ENCODE measurements at regions not wholly inside any gene's neighbourhood (a gene's known extent, or its start where the extent isn't known, plus 50 kb on each side); places are given as distances from the start of the nearest gene placed in this dataset.
A peak's percentile ranks its signal among the peaks of the same experiment; 100 is the strongest.

GRCh38 chr10:125343118-125343925 is 183.0 kb upstream of the CTBP2 start:
- Histone ChIP-seq H3K9me3 (no peaks in the 10 kb centered on the region), H3K27ac (no peak overlapping the region), H3K4me1 (peaks cover 3% of the 10 kb centered on the region), H3K36me3 (no peaks in the 10 kb centered on the region), H3K4me3 (no peak overlapping the region), H3K27me3 (no peaks in the 10 kb centered on the region), H3K9ac (ENCODE audit: low read depth in 2 of 2, low read length in 2 of 2) (no peak overlapping the region)
- peak; percentile 49 for TF ChIP-seq CTCF (IDR thresholded peaks at IDR 0.05)
- DNase-seq, result peak; percentile 44
- intact Hi-C loops (cut with DNase I), result loop anchor here (10.0 kb wide), 2 partner anchors 179 to 299 kb away; partner anchors contain the start of gene CTBP2

GRCh38 chr10:125341611-125342010 is 181.2 kb upstream of the CTBP2 start:
- no peak for TF ChIP-seq CTCF (IDR thresholded peaks at IDR 0.05)
- intact Hi-C loops (cut with DNase I), result loop anchor here (10.0 kb wide), 2 partner anchors 177 to 297 kb away; partner anchors contain the start of gene CTBP2
- Histone ChIP-seq H3K9ac (ENCODE audit: low read depth in 2 of 2, low read length in 2 of 2) (no peak overlapping the region), H3K27me3 (no peaks in the 10 kb centered on the region), H3K4me1 (peaks cover 3% of the 10 kb centered on the region), H3K9me3 (no peaks in the 10 kb centered on the region), H3K36me3 (no peaks in the 10 kb centered on the region), H3K27ac (no peak overlapping the region), H3K4me3 (no peak overlapping the region)
- DNase-seq, result no peak

GRCh38 chr10:125340903-125341302 is 180.5 kb upstream of the CTBP2 start:
- Histone ChIP-seq H3K36me3 (no peaks in the 10 kb centered on the region), H3K9ac (ENCODE audit: low read depth in 2 of 2, low read length in 2 of 2) (no peak overlapping the region), H3K27me3 (no peaks in the 10 kb centered on the region), H3K4me1 (peaks cover 3% of the 10 kb centered on the region), H3K9me3 (no peaks in the 10 kb centered on the region), H3K4me3 (no peak overlapping the region), H3K27ac (no peak overlapping the region)
- no peak for DNase-seq
- intact Hi-C loops (cut with DNase I), result loop anchor here (10.0 kb wide), 2 partner anchors 176 to 296 kb away; partner anchors contain the start of gene CTBP2
- TF ChIP-seq CTCF (IDR thresholded peaks at IDR 0.05), result no peak

GRCh38 chr10:125337510-125337909 is 177.1 kb upstream of the CTBP2 start:
- Histone ChIP-seq H3K27me3 (no peaks in the 10 kb centered on the region), H3K4me1 (no peaks in the 10 kb centered on the region), H3K4me3 (no peak overlapping the region), H3K36me3 (no peaks in the 10 kb centered on the region), H3K27ac (no peak overlapping the region), H3K9ac (ENCODE audit: low read depth in 2 of 2, low read length in 2 of 2) (no peak overlapping the region), H3K9me3 (no peaks in the 10 kb centered on the region)
- no peak for TF ChIP-seq CTCF (IDR thresholded peaks at IDR 0.05)
- intact Hi-C loops (cut with DNase I), result no loop called here
- DNase-seq, result no peak

- TF ChIP-seq CTCF (IDR thresholded peaks at IDR 0.05), result no peak
- no peaks in the 10 kb centered on the region for H3K9me3 ChIP-seq
- H3K4me1 ChIP-seq, result no peaks in the 10 kb centered on the region
- H3K27ac ChIP-seq, result no peak overlapping the region
- no peak for DNase-seq
- intact Hi-C loops (cut with DNase I), result no loop called here
- no peaks in the 10 kb centered on the region for H3K27me3 ChIP-seq
- H3K4me3 ChIP-seq, result no peak overlapping the region
- H3K36me3 ChIP-seq, result no peaks in the 10 kb centered on the region
- no peak overlapping the region for H3K9ac ChIP-seq (ENCODE audit: low read depth in 2 of 2, low read length in 2 of 2)
Observed at GRCh38 chr10:125334545-125334944, 174.2 kb upstream of the CTBP2 start.

Data from colonic mucosa (tissue), 4 donors.